ENCODE measurements at regions not wholly inside any gene's neighbourhood (a gene's known extent, or its start where the extent isn't known, plus 50 kb on each side); places are given as distances from the start of the nearest gene placed in this dataset.

GRCh38 chr4:12105519-12105918 lies 676.8 kb upstream of the HS3ST1 start:
- TF ChIP-seq CTCF (IDR thresholded peaks at IDR 0.05) (no peak), POLR2A (IDR thresholded peaks at IDR 0.05) (no peak), EP300 (IDR thresholded peaks at IDR 0.05) (no peak)

All from tibial nerve (tissue), 4 donors.